H4 (cell line): ENCODE measurements at regions not wholly inside any gene's neighbourhood (a gene's known extent, or its start where the extent isn't known, plus 50 kb on each side); places are given as distances from the start of the nearest gene placed in this dataset.

ENCODE experiments used
- DNase-seq: peaks from one replicate; pipeline ENCODE4 v3.0.0-alpha.2; 2015; ENCODE audit warnings: low spot score

GRCh38 chr4:134019657-134020056 is 181.9 kb downstream of the PABPC4L start:
- DNase-seq: no peak

DNA sequence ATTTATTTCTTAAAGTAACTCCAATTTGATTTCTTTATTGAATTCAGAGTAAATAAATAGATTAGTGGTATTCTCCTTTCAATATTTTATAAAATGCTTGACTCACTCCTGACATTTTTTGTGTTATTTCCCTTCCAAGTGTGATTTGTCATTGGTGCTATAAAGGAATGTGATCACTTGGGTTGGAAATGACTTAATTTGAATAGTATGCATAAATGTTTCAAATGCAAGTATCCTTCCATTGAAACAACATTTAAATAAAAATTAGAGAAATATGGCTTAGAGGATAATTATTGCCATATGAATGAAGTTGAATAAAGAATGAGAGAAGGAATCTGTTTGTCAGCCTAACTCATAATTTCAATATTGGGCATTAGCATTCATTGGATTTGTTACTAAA is 182.7 kb downstream of the PABPC4L start:
- DNase-seq: no peak

- no peak for DNase-seq
These were observed 200.5 kb downstream of the PABPC4L start for GRCh38 chr4:134001057-134001456.

DNA sequence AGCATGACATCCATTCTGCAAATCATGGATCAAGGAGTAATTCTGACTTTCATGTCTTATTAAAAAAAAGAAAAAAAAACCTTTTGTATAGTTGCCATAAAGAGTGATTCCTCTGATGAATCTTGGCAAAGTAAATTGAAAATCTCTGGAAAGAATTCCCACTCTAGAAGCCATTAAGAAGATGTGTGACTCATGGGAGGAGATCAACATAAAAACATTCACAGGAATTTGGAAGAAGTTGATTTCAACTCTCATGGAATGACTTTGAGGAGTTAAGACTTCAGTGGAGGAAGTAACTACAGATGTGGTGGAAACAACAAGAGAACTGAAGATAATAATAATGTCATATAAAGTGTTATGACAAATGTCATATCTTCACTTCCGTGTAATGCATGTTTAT is 204.2 kb downstream of the PABPC4L start:
- no peak for DNase-seq

DNA sequence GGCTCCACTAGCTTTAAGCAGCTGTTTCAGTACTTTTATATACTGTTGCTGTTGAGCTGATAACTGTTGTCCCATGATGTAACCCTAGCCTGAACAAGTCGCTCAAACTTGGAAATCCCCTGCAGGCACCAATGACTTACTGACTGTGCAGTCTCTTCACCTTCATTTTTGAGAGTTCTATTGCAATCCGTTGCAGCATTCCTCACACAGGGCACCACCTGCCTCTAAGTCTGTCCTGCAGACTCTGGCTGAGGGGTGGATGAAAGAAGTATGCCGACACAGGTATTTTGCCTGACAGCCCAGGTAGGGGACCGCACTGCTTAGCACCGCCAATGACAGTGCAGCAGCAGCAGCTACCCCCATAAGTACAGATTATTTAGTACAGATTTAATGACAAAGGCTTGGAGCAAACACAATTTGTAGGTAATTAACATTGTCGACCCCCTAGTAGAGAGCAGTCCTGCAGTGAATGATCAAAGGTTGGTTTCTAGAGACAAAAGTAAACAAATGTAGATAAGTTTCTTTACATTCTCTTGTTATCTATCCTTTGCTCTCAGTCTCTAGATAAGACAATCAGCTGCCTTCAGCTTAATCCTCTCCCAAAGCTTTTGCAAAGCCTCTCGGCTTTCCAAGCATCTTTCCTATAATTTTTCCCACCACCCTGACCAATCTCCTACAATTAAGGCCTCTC is 205.0 kb downstream of the PABPC4L start:
- no peak for DNase-seq

DNA sequence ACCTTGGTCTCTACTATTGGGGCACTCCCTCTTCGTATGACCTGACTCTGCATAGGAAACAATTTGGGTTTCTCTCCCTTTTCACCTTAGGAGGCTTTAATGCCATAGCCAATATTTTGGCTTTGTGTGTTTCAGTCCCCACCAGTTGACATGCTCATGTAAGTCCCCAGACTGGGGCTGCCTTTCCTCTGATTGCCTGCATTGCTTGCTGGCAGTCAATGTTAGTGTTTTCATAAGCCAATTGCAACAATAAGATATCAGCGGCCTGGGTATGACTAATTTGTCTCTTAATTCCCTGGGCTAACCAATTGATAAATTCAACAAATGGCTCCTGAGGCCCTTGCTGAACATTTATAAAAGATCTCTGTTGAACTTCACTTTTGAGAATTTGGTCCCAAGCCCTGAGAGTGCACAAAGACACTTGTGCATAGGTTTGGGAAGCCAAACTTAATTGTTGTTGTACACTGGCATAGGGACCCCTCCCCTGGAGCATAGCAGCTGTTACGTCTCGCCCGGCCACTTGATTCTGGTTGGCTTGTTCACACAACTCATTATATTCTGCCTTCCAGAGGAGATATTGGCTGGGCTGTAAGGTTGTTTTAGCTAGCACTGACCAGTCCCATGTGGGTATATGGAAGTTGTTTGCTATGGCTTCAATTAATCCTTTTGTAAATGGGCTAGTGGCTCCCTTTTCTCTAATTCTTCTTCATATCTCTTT is 206.2 kb downstream of the PABPC4L start:
- no peak for DNase-seq

DNA sequence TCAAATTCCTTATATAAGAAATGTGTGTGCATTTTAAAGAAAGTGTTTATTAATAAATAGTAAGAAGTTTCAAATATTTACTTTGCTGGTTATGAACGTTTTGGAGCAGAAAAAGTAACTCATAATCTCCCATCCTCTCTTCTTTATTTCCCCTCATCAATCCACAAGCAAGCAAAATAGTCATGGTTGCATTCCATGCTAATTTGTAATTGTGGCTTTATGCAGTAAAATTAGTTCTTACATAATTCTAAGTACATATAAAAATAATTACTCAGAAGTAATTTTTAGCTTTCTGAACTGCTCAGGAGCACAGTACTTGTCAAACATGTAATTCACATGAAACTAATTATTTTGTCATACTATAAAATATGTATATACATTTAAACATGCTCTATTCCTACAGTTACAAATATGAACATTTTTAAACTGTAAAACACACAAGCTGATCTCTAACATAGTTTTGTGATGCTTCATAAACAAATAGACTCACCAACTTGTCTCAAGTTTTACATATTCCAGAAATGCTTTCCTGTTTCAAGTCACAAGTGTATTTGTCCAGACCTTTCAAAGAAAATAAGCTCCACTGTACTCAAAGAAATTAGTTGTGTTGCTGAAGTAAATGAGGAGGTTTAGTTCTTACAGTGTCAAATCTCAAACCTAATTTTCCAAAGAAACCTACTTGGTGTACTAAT is 218.9 kb downstream of the PABPC4L start:
- no peak for DNase-seq

DNA sequence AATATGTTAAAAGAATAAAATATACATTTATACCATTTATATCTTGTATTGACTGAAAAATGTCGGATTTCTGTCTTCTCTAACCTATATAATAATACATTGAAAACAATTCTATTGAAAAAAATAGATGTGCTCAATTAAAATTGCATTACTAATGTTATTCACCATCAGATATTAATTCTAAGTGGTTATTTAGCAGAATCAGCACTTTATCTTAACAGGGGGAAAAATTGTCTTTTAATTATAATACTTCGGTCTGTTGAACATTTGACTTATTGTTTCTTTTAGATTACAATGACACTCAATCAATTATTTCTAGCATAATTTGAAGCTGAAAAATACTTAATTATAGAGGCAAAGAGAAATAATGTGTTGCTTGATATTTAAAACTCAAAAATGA is 220.3 kb downstream of the PABPC4L start:
- no peak for DNase-seq

GRCh38 chr4:133972586-133972985 is 229.0 kb downstream of the PABPC4L start:
- no peak for DNase-seq

- peak; percentile 51 for DNase-seq
These were observed 232.3 kb downstream of the PABPC4L start for GRCh38 chr4:133969202-133969848.

GRCh38 chr4:133968174-133968573 is 233.4 kb downstream of the PABPC4L start:
- no peak for DNase-seq

GRCh38 chr4:133960975-133961374 is 240.6 kb downstream of the PABPC4L start:
- DNase-seq: no peak

DNA sequence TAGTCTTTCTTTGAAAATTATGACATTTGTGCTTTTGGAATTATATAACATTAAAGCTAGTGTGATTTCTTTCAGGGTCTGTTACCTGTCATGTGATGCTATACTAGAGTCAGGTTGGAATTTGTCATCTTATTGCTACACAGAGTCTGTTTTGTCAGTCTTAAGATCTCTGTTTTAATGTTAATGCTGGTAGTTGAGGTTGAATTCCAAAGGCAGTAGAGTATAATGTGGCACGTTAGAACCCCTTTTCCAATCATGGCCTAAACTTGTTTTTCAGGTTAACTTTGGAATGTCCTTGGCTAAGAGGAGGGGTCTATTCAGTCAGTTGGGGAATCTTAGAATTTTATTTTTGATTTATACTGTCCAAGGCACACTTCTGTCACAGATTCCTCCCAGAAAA is 258.5 kb downstream of the PABPC4L start:
- no peak for DNase-seq

DNA sequence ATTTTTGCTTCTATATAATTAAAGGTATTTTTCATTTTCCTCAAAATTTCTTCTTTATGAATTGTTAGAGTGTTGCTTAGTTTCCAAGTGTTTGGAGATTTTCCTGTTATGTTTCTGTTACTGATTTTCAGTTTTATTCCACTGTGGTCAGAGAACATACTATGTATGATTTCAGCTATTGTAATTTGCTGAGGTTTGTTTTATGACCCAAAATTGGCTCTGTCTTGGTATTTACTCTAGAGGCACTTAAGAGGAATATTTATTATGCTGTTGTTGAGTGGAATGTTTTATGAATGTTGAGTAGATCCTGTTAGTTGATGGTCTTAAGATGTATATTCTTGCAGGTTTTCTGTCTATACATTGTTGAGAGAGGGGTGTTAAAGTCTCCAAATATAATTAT is 263.5 kb downstream of the PABPC4L start:
- DNase-seq: no peak

GRCh38 chr4:133929531-133930239 is 271.9 kb downstream of the PABPC4L start:
- DNase-seq: no peak

GRCh38 chr4:133921280-133922195 is 280.1 kb downstream of the PABPC4L start:
- DNase-seq: peak; percentile 19

- no peak for DNase-seq
These were observed 281.4 kb downstream of the PABPC4L start for GRCh38 chr4:133920236-133920635.

- DNase-seq: no peak
These were observed 291.4 kb downstream of the PABPC4L start for GRCh38 chr4:133910165-133910564.

DNA sequence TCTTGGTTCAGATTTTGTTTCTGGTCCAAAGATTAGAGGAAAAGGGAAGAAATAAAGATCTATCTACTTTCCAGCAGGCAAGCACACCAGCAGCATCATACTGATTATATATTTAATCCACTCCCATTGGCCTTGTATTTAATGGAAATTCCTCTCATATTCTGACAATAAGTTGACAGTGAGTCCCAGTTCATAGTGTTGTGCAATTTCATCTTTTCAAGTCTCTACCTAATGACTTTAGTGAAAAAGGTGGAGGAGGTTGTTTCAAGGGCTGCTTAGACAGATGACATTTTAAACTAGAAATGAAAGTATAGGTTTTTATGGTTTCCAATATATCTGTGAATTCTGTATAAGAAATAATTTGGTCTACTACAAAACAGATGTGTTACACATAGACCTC is 298.6 kb downstream of the PABPC4L start:
- DNase-seq: no peak

DNA sequence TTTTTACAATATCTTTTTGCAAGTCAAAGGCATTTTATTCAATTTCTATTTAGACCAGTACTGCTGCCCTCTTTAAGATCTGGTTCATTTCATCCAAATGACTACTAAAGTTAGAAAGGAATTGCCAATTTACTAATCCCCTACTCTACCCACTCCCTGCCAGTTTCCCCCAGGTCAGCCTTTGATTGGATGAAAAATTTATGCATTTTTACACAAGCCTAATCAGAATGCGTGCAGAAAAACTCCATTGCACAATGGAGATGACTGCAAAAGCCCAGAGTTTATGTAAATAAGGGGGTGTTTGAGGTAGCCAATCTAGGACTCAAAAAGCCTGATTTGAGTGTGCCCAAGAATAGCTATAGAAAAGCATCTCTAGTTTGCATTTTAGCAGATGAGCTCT is 310.6 kb downstream of the PABPC4L start:
- no peak for DNase-seq

GRCh38 chr4:133887723-133888122 is 313.9 kb downstream of the PABPC4L start:
- no peak for DNase-seq
